ENCODE measurements at regions not wholly inside any gene's neighbourhood (a gene's known extent, or its start where the extent isn't known, plus 50 kb on each side); places are given as distances from the start of the nearest gene placed in this dataset.
"Not testable (repeated sequence)": the region's sequence is repeated elsewhere in the genome, so short reads cannot be mapped to it uniquely, and the experiment has no call there.

- DNase-seq (ENCODE audit: extremely low read depth in 1 of 2, low read depth in 1 of 2) = no peak
Observed at GRCh38 chr17:68097161-68097805, 61.7 kb downstream of the KPNA2 start.

GRCh38 chr17:68099341-68099753 lies 63.8 kb downstream of the KPNA2 start:
- DNase-seq (ENCODE audit: extremely low read depth in 1 of 2, low read depth in 1 of 2) = not testable (repeated sequence)

GRCh38 chr17:68100000-68100641 lies 64.6 kb downstream of the KPNA2 start:
- DNase-seq (ENCODE audit: extremely low read depth in 1 of 2, low read depth in 1 of 2) = no peak

GRCh38 chr17:68101075-68101986 lies 65.8 kb downstream of the KPNA2 start:
- DNase-seq (ENCODE audit: extremely low read depth in 1 of 2, low read depth in 1 of 2) = peak; percentile 39 to 60

DNA sequence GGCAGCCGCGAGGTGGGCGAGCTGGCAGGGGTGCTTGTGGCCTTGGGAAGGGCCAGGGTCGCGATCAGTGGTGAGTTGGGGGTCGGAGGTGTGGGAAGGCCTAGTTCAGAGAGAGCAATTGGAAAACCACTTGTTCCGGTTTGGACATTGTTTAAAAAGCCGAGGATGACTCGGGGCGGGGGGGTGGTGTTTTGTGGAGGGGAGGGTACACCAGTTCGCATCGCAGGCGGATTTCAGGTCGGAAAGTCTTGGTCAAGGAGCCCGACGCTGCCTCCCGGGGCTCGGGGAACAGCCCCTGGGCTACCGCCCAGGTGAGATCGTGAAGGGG lies 66.4 kb downstream of the KPNA2 start:
- DNase-seq (ENCODE audit: extremely low read depth in 1 of 2, low read depth in 1 of 2) = no peak

DNA sequence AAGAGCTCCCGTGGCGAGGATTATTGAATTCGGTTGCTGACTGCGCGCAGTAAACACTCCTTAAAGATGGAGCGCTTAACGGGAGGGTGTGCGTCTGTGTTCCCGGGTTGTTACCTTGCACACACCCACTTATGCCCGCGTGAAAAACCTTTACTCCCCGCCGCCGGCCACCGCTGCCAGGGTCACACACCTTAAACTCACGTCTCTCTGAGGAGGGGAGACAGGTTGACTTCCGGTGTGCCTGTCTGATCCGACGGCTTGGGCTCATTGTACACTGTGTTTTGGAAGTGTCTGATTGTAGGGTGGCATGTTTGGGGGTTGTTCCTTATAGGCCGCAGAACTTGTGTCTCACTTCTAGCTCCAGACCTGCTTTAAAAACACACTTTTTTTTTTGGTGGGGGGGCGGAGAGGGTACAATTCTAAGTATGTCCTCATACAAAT lies 66.8 kb downstream of the KPNA2 start:
- no peak for DNase-seq (ENCODE audit: extremely low read depth in 1 of 2, low read depth in 1 of 2)

DNA sequence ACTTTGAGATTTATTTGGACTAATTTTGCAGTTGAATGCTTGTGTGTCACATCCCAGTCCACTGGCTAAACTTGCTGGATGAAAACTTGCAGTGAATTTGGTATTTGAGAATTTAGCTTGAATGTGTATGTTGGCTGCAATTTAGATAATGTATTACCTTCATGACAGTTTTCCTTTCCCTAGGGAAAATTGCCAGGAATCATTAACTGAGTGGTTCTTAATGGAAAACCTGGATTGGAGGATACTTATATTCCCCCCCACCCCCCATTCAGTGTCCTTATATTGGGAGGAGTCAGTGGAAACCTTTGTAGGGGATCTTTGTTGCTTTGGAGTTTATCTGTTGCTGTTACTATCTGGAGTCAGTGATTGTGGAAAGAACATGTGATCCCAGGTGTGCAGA lies 67.6 kb downstream of the KPNA2 start:
- DNase-seq (ENCODE audit: extremely low read depth in 1 of 2, low read depth in 1 of 2) = no peak

GRCh38 chr17:68106085-68106484 lies 70.5 kb downstream of the KPNA2 start:
- DNase-seq (ENCODE audit: extremely low read depth in 1 of 2, low read depth in 1 of 2) = no peak

DNA sequence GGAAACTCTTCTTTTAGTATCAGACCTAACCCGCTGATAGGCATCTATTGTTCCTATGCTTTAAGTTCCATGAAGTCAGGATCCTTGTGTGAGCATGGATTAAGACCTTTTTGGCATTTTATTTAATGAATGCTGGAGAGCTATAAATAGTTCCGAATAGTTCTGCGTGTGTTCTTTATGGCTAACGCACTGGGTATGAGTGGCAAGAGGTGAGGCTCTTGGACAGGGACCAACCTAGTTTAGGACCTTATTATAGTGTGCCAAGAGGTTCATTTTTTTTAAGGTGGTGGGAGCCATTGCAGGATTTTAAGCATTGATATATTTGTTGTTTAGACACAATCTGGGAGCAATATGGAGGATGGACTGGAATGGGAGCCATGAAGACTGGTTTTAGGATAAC lies 71.8 kb downstream of the KPNA2 start:
- no peak for DNase-seq (ENCODE audit: extremely low read depth in 1 of 2, low read depth in 1 of 2)

- DNase-seq (ENCODE audit: extremely low read depth in 1 of 2, low read depth in 1 of 2) = no peak
Observed at GRCh38 chr17:68108313-68109000, 72.9 kb downstream of the KPNA2 start.

DNA sequence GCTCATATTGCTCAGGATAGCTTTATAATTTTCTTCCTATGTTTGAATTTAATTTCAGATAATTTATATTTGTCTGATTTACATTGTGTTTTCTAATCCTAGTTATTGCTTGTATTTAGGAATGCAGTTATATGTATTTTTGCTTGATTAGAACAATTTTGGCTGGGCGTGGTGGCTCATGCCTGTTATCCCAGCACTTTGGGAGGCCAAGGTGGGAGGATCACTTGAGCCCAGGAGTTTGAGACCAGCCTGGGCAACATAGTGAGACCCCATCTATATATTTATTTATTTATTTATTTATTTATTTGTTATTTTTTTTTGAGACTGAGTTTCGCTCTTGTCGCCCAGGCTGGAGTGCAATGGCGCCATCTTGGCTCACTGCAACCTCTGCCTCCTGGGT lies 73.9 kb downstream of the KPNA2 start:
- DNase-seq (ENCODE audit: extremely low read depth in 1 of 2, low read depth in 1 of 2) = not testable (repeated sequence)

- not testable (repeated sequence) for DNase-seq (ENCODE audit: extremely low read depth in 1 of 2, low read depth in 1 of 2)
Observed at GRCh38 chr17:68116211-68116610, 80.7 kb downstream of the KPNA2 start.

- no peak for DNase-seq (ENCODE audit: extremely low read depth in 1 of 2, low read depth in 1 of 2)
Observed at GRCh38 chr17:68122587-68122986, 87.1 kb downstream of the KPNA2 start.

- DNase-seq (ENCODE audit: extremely low read depth in 1 of 2, low read depth in 1 of 2) = no peak
Observed at GRCh38 chr17:68125111-68125870, 89.8 kb downstream of the KPNA2 start.

GRCh38 chr17:68127914-68128313 lies 92.4 kb downstream of the KPNA2 start:
- no peak for DNase-seq (ENCODE audit: extremely low read depth in 1 of 2, low read depth in 1 of 2)

- no peak for DNase-seq (ENCODE audit: extremely low read depth in 1 of 2, low read depth in 1 of 2)
Observed at GRCh38 chr17:68131456-68131855, 95.9 kb downstream of the KPNA2 start.

GRCh38 chr17:68133346-68134045 lies 98.0 kb downstream of the KPNA2 start:
- no peak for DNase-seq (ENCODE audit: extremely low read depth in 1 of 2, low read depth in 1 of 2)

DNA sequence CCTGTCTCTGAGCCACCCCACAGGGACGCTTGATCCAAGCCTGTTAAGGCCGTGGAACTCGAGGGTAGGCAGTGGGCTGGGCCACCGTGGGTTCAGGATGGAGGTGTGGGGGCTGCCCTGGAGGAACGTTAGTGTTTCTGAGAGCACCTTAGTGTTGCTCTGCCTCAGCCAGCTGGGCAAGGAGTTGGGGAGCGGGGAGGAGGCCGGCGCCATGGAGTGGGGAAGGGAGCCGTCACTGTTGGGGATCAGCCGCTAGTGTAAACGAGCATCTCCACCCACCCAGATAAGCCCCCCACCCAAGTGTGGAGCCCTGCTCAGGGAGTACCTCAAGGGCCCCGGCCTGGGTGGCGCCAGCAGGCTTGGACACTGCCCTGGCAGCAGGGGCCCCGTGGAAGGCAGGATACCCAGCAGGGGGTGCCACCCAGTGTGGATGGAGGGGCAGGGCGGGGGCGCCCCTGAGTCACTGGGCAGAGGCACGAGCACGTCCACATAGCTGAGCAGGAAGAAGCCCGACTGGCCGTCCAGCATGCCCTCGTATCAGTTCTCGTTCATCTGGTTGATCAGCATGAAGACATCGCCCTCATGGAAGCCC lies 98.6 kb downstream of the KPNA2 start:
- no peak for DNase-seq (ENCODE audit: extremely low read depth in 1 of 2, low read depth in 1 of 2)

DNA sequence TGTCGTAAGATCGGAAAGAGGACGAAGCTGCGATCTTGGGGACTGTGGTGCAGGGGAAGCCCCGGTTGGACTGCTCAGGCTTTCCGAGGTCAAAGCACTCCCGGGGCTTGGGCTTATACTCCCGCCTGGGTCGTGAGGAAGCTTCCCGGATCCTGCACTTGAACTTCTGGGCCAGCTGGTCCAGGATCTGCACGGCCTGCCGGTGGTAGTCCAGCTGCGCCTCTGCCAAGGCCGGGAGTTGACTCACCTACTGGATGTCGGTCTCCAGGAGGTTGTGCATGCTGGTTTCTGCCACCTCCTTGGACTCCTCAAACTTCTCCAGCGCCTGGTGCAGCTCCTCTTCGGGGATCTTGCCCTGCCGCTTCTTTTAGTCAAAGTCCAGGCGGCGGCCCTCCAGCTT lies 99.2 kb downstream of the KPNA2 start:
- no peak for DNase-seq (ENCODE audit: extremely low read depth in 1 of 2, low read depth in 1 of 2)
